OCI-LY7 (cell line): ENCODE measurements at regions not wholly inside any gene's neighbourhood (a gene's known extent, or its start where the extent isn't known, plus 50 kb on each side); places are given as distances from the start of the nearest gene placed in this dataset.

ENCODE experiments used
- BruUV-seq: library from RNA; stranded (reverse); fragments of 400-500 nt; replicated peaks from 2 replicates; lab custom pipeline; 2021; lab: Mats Ljungman, UMichigan
- CTCF ChIA-PET: fragments of 300-600 bp; sonication (Branson Sonifier 250); formaldehyde crosslinking; loops from one replicate; lab custom pipeline; 2022; ENCODE audit warnings: antibody characterized with exemption; ENCODE audit not compliant: unreplicated experiment; lab: Charles Lee
- POLR2A ChIA-PET: fragments of 300-600 bp; sonication (Branson Sonifier 250); formaldehyde crosslinking; loops from one replicate; lab custom pipeline; 2022; ENCODE audit warnings: antibody characterized with exemption; lab: Charles Lee
- DNase-seq: peaks from one replicate; pipeline ENCODE4 v3.0.0-alpha.2; 2015; ENCODE audit warnings: low spot score
- H2AFZ ChIP-seq: fragments of 200-600 bp; sonication (generic), shearing (Covaris generic); 2 replicates; pipeline ENCODE4 v1.6.1; 2014; ENCODE audit warnings: mild to moderate bottlenecking, antibody characterized with exemption, low read length, moderate library complexity
- H3K27ac ChIP-seq: fragments of 200-600 bp; sonication (generic); 2 replicates; pipeline ENCODE4 v1.5.1; 2014; ENCODE audit warnings: mixed run types, low read depth, mild to moderate bottlenecking, moderate library complexity, low read length, inconsistent platforms; ENCODE audit not compliant: poor library complexity, severe bottlenecking
- H3K36me3 ChIP-seq: fragments of 200-600 bp; sonication (generic); 2 replicates; pipeline ENCODE4 v1.6.1; 2014; ENCODE audit warnings: mild to moderate bottlenecking, antibody characterized with exemption, low read length, moderate library complexity, mixed read lengths; ENCODE audit not compliant: insufficient read depth
- H3K4me1 ChIP-seq: fragments of 200-600 bp; sonication (generic); 2 replicates; pipeline ENCODE4 v1.5.1; 2014; ENCODE audit warnings: mild to moderate bottlenecking, low read length; ENCODE audit not compliant: insufficient read depth, poor library complexity, severe bottlenecking
- H3K4me2 ChIP-seq: fragments of 200-600 bp; sonication (generic); 2 replicates; pipeline ENCODE4 v1.6.1; 2014; ENCODE audit warnings: mild to moderate bottlenecking, low read length
- H3K4me3 ChIP-seq: fragments of 200-600 bp; sonication (generic); 2 replicates; pipeline ENCODE4 v1.5.1; 2014; ENCODE audit warnings: mild to moderate bottlenecking, low read depth, low read length; ENCODE audit not compliant: poor library complexity, severe bottlenecking
- H3K79me2 ChIP-seq: fragments of 200-600 bp; sonication (generic); 2 replicates; pipeline ENCODE4 v1.6.1; 2016; ENCODE audit warnings: low read depth, mild to moderate bottlenecking, low read length, moderate library complexity, mixed read lengths; ENCODE audit not compliant: insufficient read depth
- H3K9me2 ChIP-seq: fragments of 200-600 bp; sonication (generic); 2 replicates; pipeline ENCODE4 v1.6.1; 2016; ENCODE audit warnings: mild to moderate bottlenecking, low read length, mixed read lengths; ENCODE audit not compliant: insufficient read depth
- H3K9me3 ChIP-seq: fragments of 200-600 bp; sonication (generic); 2 replicates; pipeline ENCODE4 v1.6.1; 2014; ENCODE audit warnings: mild to moderate bottlenecking, mixed run types, low read length, mixed read lengths
- H4K20me1 ChIP-seq: fragments of 200-600 bp; sonication (generic); 2 replicates; pipeline ENCODE4 v1.6.1; 2014; ENCODE audit warnings: mild to moderate bottlenecking, antibody characterized with exemption, low read length, moderate library complexity, mixed read lengths; ENCODE audit not compliant: insufficient read depth
- EZH2phosphoT487 ChIP-seq: fragments of 200-600 bp; sonication (generic); IDR thresholded peaks from 2 replicates; pipeline ENCODE4 v1.6.1; 2018; ENCODE audit warnings: low read depth, borderline replicate concordance, mild to moderate bottlenecking, mixed run types, antibody characterized with exemption, low read length, moderate library complexity, mixed read lengths
- intact Hi-C: fragments of 100-400 bp; cut with micrococcal nuclease; formaldehyde crosslinking; loops from one replicate; pipeline ENCODE4 v1.10.0; 2022; ENCODE audit not compliant: unreplicated experiment
- TF ChIP-seq, protein P1 (sequence below): fragments of 200-600 bp; sonication (generic); conservative IDR thresholded peaks from 2 replicates; pipeline ENCODE4 v1.5.1; 2014; ENCODE audit warnings: mild to moderate bottlenecking, antibody characterized with exemption, low read length, moderate library complexity, mixed read lengths

DNA sequence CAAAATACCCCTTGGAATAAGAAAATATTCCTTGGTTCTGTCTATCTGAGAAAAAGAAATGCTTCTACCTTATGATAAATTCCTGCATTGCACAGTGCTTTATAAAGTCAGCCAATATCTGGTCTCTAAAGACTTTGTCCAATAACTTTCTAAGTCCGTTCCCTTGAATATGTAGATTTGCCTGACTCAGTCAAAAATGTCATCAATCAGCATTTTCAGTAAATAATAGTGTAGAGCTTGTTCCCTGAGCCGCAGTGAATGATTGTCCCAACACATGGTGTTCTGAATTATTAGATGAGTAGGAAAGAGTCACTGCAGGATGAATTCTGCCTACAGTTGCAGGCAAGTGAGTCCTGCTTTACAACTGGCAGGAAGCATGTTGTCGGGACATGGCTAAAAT is 316.8 kb upstream of the RBMS1 start:
- intact Hi-C loops = no loop called here
- no peak for DNase-seq
- BruUV-seq = no TSS peak
- Histone ChIP-seq H3K4me2 (no peak overlapping the region), H3K4me1 (no peaks in the 10 kb centered on the region), H2AFZ (no peak overlapping the region), H3K27ac (no peak overlapping the region), H3K9me2 (no peaks in the 10 kb centered on the region), H3K36me3 (no peaks in the 10 kb centered on the region), H3K4me3 (no peak overlapping the region), H4K20me1 (no peaks in the 10 kb centered on the region), H3K9me3 (no peaks in the 10 kb centered on the region), H3K79me2 (no peaks in the 10 kb centered on the region)
- TF ChIP-seq EZH2phosphoT487 = no peak
- TF ChIP-seq, protein P1, sequence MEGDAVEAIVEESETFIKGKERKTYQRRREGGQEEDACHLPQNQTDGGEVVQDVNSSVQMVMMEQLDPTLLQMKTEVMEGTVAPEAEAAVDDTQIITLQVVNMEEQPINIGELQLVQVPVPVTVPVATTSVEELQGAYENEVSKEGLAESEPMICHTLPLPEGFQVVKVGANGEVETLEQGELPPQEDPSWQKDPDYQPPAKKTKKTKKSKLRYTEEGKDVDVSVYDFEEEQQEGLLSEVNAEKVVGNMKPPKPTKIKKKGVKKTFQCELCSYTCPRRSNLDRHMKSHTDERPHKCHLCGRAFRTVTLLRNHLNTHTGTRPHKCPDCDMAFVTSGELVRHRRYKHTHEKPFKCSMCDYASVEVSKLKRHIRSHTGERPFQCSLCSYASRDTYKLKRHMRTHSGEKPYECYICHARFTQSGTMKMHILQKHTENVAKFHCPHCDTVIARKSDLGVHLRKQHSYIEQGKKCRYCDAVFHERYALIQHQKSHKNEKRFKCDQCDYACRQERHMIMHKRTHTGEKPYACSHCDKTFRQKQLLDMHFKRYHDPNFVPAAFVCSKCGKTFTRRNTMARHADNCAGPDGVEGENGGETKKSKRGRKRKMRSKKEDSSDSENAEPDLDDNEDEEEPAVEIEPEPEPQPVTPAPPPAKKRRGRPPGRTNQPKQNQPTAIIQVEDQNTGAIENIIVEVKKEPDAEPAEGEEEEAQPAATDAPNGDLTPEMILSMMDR = no peak
- ChIA-PET CTCF (no interaction called here), POLR2A (interaction anchor here (0.6 kb wide), 1 partner anchor 251 kb away, joined by 3 read pairs; no protein-coding TSS in a partner anchor)

DNA sequence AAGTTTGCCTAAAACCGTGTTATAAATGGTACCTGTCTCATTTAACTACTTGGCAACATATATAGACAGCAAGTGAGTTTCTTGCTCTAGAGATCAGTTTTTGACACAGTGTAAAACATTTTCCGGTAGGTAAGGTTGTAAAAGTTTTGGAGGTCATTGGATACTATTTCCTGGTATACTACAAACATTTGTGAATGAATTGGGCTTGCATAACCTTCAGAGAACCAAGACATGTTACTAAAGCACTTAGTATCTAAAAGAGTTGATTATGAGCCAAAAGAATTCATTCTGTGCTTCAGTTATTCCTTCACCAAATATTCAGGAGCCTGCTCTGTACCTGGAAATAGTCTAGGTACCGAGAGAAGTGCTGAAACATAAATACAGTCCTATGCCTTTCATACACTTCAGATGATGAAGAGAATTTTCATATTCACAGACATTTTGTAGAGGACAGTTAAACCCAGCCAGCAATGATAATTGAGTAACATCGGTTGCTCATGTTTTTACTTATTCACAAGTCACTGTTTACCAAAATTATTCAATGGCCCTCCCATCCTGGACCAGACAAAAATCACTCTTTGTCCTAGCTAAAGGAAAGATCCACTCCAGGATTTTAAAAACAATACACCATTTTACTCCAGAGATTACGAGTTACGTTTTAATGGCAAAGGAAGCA is 319.4 kb upstream of the RBMS1 start:
- H3K79me2 ChIP-seq = no peaks in the 10 kb centered on the region
- H3K9me2 ChIP-seq = no peaks in the 10 kb centered on the region
- H3K36me3 ChIP-seq = no peaks in the 10 kb centered on the region
- intact Hi-C loops = no loop called here
- no peak overlapping the region for H2AFZ ChIP-seq
- TF ChIP-seq EZH2phosphoT487 = no peak
- H3K27ac ChIP-seq = no peak overlapping the region
- no TSS peak for BruUV-seq
- ChIA-PET CTCF (no interaction called here), POLR2A (interaction anchor here (0.6 kb wide), 1 partner anchor 360 kb away, joined by 4 read pairs; no protein-coding TSS in a partner anchor)
- no peaks in the 10 kb centered on the region for H3K4me1 ChIP-seq
- H4K20me1 ChIP-seq = no peaks in the 10 kb centered on the region
- no peak for DNase-seq
- no peak overlapping the region for H3K4me2 ChIP-seq
- H3K4me3 ChIP-seq = no peak overlapping the region
- H3K9me3 ChIP-seq = no peaks in the 10 kb centered on the region

DNA sequence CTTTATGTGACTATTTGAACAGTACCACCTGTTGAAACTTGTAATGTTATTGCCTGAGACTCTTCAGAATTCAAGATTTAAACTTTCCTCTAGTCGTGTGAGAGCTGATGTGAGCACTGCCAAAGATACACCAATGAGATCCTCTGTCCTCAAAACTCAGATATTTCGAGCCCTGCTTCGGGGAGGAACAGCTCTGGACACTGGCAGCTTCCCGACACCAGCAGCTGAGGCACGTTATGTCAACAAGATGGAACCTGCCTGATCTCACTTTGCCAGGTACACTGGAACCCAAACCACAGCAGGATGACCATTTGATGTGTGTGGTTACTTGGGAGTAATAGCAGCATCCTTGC is 319.9 kb upstream of the RBMS1 start:
- Histone ChIP-seq H3K36me3 (no peaks in the 10 kb centered on the region), H3K27ac (no peak overlapping the region), H3K4me2 (no peak overlapping the region), H3K9me3 (no peaks in the 10 kb centered on the region), H3K4me3 (no peak overlapping the region), H4K20me1 (no peaks in the 10 kb centered on the region), H3K79me2 (no peaks in the 10 kb centered on the region), H3K4me1 (no peaks in the 10 kb centered on the region), H3K9me2 (no peaks in the 10 kb centered on the region), H2AFZ (no peak overlapping the region)
- BruUV-seq = no TSS peak
- intact Hi-C loops = no loop called here
- CTCF ChIA-PET = no interaction called here
- DNase-seq = no peak
- TF ChIP-seq, protein P1 = no peak
- no peak for TF ChIP-seq EZH2phosphoT487
- POLR2A ChIA-PET = no interaction called here
